ENCODE measurements at regions not wholly inside any gene's neighbourhood (a gene's known extent, or its start where the extent isn't known, plus 50 kb on each side); places are given as distances from the start of the nearest gene placed in this dataset.
"Not testable (repeated sequence)": the region's sequence is repeated elsewhere in the genome, so short reads cannot be mapped to it uniquely, and the experiment has no call there.

DNA sequence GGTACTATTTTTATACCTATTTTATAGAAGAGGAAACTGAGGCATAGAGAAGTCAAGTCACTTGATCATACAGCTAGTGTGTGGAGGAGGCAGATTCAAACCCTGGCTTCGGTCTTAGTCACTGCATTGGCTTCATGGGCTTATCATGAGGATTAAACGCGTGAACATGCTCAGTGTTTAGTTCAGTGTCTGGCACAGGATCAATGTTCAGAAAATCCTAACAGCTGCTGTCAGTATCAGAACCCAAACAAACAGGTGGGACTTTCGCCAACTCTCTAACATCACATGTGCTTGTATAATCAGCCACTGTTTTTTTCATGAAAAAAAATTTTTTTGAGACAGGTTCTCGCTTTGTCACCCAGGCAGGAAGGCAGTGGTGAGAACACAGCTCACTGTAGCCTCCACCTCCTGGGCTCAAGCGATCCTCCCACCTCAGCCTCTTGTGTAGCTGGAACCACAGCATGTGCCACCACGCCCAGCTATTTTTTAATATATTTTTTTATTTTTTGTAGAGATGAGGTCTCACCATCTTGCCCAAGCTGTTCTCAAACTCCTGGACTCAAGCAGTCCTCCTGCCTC is 207.2 kb downstream of the NPIPA7 start:
- H3K36me3 ChIP-seq (ENCODE audit: low read length); H4K20me1 ChIP-seq (ENCODE audit: low read depth, low read length); H3K4me2 ChIP-seq (ENCODE audit: low read depth, low read length, poor library complexity, severe bottlenecking); H3K27me3 ChIP-seq (ENCODE audit: low read length); H3K9me3 ChIP-seq (ENCODE audit: insufficient read depth, low read length); H3K4me3 ChIP-seq (ENCODE audit: insufficient read depth, low read length, poor library complexity, severe bottlenecking); H3K9me2 ChIP-seq (replicated peaks; ENCODE audit: insufficient read depth, low read length); H3K27ac ChIP-seq (ENCODE audit: low read depth, low read length); H2AFZ ChIP-seq (ENCODE audit: low read depth, low read length, severe bottlenecking); H3F3A ChIP-seq (ENCODE audit: insufficient read depth); H3K79me2 ChIP-seq (ENCODE audit: insufficient read depth, low read length); H3K9ac ChIP-seq (ENCODE audit: low read length): not testable (repeated sequence)

DNA sequence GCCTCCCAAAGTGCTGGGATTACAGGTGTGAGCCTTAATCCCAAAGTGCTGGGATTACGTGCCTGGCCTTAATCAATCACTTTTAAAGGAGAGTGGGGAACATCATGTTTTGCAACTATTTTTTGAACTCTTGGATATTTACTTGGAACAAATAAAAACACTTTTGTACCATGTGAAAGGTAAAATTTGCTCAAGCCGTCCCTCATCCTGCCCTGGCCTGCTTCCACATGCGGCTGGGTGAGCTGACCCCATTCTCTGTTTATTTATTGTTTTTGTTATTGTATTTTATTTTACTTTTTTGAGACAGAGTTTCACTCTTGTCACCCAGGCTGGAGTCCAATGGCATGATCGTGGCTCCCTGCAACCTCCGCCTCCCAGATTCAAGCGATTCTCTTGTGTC is 208.0 kb downstream of the NPIPA7 start:
- H3K27me3 ChIP-seq (ENCODE audit: low read length); H3F3A ChIP-seq (ENCODE audit: insufficient read depth); H3K9me2 ChIP-seq (replicated peaks; ENCODE audit: insufficient read depth, low read length); H3K36me3 ChIP-seq (ENCODE audit: low read length); H4K20me1 ChIP-seq (ENCODE audit: low read depth, low read length); H3K4me2 ChIP-seq (ENCODE audit: low read depth, low read length, poor library complexity, severe bottlenecking); H3K4me3 ChIP-seq (ENCODE audit: insufficient read depth, low read length, poor library complexity, severe bottlenecking); H3K9me3 ChIP-seq (ENCODE audit: insufficient read depth, low read length); H3K9ac ChIP-seq (ENCODE audit: low read length); H3K27ac ChIP-seq (ENCODE audit: low read depth, low read length); H3K79me2 ChIP-seq (ENCODE audit: insufficient read depth, low read length); H2AFZ ChIP-seq (ENCODE audit: low read depth, low read length, severe bottlenecking): not testable (repeated sequence)

DNA sequence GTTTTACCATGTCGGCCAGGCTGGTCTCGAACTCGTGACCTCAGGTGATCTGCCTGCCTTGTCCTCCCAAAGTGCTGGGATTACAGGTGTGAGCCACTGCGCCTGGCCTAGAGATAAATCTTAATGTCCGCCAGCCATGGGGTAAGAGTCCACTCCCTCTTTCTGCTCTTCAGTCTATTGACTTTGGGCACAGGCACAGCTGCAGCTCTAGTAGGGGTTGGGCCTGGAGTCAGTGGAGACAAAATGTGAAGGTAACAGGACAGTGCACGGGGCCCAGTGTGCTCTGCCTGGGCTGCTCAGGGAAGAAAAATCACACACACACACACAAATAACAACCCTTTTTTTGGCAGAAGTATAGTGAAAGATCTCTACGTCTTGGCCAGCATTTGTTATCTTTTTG is 209.5 kb downstream of the NPIPA7 start:
- H3K9me2 ChIP-seq (replicated peaks; ENCODE audit: insufficient read depth, low read length); H3K36me3 ChIP-seq (ENCODE audit: low read length); H2AFZ ChIP-seq (ENCODE audit: low read depth, low read length, severe bottlenecking); H3K4me3 ChIP-seq (ENCODE audit: insufficient read depth, low read length, poor library complexity, severe bottlenecking); H3K79me2 ChIP-seq (ENCODE audit: insufficient read depth, low read length); H3K4me2 ChIP-seq (ENCODE audit: low read depth, low read length, poor library complexity, severe bottlenecking); H3K9me3 ChIP-seq (ENCODE audit: insufficient read depth, low read length); H3F3A ChIP-seq (ENCODE audit: insufficient read depth); H3K27me3 ChIP-seq (ENCODE audit: low read length); H3K27ac ChIP-seq (ENCODE audit: low read depth, low read length); H4K20me1 ChIP-seq (ENCODE audit: low read depth, low read length); H3K9ac ChIP-seq (ENCODE audit: low read length): not testable (repeated sequence)

DNA sequence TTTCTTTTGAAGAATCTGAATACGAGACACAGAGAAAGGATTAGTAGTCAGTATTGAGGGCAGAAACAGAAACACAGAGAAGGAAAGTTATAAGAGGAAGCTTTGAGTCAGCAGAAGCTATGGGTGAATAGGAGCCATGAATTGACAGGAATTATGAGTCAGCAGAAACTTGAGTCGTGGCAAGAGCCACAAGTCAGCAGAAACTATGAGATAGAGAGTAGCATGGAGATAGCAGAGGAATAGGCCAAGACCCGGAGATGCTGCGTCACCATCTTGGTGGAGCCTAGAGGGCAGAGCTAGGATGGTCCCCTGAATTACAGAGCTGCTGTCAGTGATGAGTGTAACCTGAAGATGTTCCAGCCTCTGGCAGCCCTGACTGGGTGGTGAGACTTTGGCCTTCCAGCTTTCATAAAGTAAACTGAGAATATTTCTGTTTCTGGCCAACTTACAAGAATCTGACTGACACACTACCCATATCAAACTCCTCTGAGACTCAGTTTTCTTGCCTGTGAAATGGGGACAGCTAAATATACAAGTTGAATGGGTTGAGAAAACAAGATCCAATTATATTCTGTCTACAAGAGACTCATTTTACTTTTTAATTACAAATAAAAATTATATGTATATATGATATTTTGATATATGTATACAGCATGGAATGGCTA is 211.8 kb downstream of the NPIPA7 start:
- H2AFZ ChIP-seq (ENCODE audit: low read depth, low read length, severe bottlenecking); H3K4me3 ChIP-seq (ENCODE audit: insufficient read depth, low read length, poor library complexity, severe bottlenecking); H3K4me2 ChIP-seq (ENCODE audit: low read depth, low read length, poor library complexity, severe bottlenecking); H3K9ac ChIP-seq (ENCODE audit: low read length); H3K9me2 ChIP-seq (replicated peaks; ENCODE audit: insufficient read depth, low read length); H3K36me3 ChIP-seq (ENCODE audit: low read length); H3K27me3 ChIP-seq (ENCODE audit: low read length); H4K20me1 ChIP-seq (ENCODE audit: low read depth, low read length); H3F3A ChIP-seq (ENCODE audit: insufficient read depth); H3K79me2 ChIP-seq (ENCODE audit: insufficient read depth, low read length); H3K9me3 ChIP-seq (ENCODE audit: insufficient read depth, low read length); H3K27ac ChIP-seq (ENCODE audit: low read depth, low read length): not testable (repeated sequence)

DNA sequence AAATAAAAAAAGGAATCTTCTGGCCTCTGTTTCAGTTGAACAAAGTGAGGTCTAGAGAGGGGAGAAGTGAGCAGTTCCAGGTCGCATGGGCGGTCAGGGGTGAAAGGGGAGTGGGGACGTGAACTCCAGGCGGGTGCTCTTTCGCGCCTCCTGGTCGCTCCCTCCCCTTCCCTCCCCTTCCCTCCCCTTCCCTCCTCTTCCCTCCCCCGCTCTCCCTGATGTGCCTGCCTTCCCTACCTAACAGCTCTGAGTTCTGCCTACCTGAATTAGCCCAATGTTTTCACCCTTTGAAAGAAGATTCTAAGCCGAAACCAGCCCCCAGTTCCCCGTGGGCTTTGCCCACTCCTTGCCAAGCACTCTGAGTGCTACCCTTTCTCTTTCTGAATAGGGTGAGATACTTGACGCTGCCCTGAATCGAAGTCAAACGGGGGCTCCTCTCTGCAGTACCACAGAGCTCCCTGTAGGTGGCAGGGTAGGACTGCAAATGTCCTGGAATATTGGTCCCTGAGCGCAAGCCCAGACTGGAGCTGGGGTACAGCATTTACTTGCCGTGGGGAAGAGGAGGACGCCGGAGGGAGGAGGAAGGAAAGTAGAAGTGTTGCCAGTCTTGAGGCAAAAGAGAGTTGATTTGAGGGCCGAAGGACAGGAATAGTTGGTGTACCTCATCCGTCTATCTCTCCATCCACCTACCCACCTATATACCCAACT is 214.4 kb downstream of the NPIPA7 start:
- H2AFZ ChIP-seq (ENCODE audit: low read depth, low read length, severe bottlenecking); H3K4me2 ChIP-seq (ENCODE audit: low read depth, low read length, poor library complexity, severe bottlenecking): not testable (repeated sequence)
- TF ChIP-seq, protein P1, sequence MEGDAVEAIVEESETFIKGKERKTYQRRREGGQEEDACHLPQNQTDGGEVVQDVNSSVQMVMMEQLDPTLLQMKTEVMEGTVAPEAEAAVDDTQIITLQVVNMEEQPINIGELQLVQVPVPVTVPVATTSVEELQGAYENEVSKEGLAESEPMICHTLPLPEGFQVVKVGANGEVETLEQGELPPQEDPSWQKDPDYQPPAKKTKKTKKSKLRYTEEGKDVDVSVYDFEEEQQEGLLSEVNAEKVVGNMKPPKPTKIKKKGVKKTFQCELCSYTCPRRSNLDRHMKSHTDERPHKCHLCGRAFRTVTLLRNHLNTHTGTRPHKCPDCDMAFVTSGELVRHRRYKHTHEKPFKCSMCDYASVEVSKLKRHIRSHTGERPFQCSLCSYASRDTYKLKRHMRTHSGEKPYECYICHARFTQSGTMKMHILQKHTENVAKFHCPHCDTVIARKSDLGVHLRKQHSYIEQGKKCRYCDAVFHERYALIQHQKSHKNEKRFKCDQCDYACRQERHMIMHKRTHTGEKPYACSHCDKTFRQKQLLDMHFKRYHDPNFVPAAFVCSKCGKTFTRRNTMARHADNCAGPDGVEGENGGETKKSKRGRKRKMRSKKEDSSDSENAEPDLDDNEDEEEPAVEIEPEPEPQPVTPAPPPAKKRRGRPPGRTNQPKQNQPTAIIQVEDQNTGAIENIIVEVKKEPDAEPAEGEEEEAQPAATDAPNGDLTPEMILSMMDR (IDR thresholded peaks at IDR 0.05; ENCODE audit: insufficient read depth, low read length, poor library complexity, severe bottlenecking): peak; percentile 35

DNA sequence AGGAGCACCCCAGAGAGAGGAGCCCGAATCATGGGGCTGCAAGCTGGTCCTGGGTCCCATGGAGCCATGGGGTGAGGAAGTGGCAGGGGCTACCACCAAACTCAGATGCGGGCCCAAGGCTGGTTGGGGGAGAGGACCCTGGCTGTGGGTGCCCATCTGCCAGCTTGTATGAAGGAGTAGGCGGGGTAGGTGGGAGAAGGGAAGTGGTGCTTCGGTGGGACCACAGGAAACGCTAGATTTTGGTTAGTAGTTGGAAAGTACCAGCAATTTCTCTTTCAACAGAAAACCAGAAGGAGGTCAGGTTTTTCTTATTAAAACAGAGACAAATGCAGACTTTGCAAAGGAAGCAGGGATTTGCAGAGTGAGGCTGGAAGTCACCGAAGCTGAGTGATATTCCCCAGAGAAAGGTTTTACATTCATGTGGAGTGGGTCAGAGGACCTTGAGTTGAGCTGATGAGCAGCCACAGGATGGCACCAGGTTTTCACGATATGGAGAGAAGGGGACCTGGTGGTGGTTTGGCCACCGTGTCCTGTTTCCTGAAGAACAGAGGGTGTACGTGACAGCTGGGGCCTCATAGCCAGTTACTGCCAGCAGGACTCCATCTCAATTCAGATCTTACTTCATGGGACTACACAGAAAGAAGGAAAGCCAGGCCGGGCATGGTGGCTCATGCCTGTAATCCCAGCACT is 216.2 kb downstream of the NPIPA7 start:
- H3K36me3 ChIP-seq (ENCODE audit: low read length); H3K9me2 ChIP-seq (replicated peaks; ENCODE audit: insufficient read depth, low read length); H3K27ac ChIP-seq (ENCODE audit: low read depth, low read length); H4K20me1 ChIP-seq (ENCODE audit: low read depth, low read length); H3F3A ChIP-seq (ENCODE audit: insufficient read depth); H2AFZ ChIP-seq (ENCODE audit: low read depth, low read length, severe bottlenecking); H3K4me3 ChIP-seq (ENCODE audit: insufficient read depth, low read length, poor library complexity, severe bottlenecking); H3K79me2 ChIP-seq (ENCODE audit: insufficient read depth, low read length); H3K9ac ChIP-seq (ENCODE audit: low read length); H3K9me3 ChIP-seq (ENCODE audit: insufficient read depth, low read length); H3K27me3 ChIP-seq (ENCODE audit: low read length); H3K4me2 ChIP-seq (ENCODE audit: low read depth, low read length, poor library complexity, severe bottlenecking): not testable (repeated sequence)

More for the DNA sequence above, 214.4 kb downstream of the NPIPA7 start:
- not testable (repeated sequence) for H3K36me3 ChIP-seq (ENCODE audit: low read length); H3K79me2 ChIP-seq (ENCODE audit: insufficient read depth, low read length); H3K4me3 ChIP-seq (ENCODE audit: insufficient read depth, low read length, poor library complexity, severe bottlenecking); H3K9me2 ChIP-seq (replicated peaks; ENCODE audit: insufficient read depth, low read length); H3K9ac ChIP-seq (ENCODE audit: low read length); H4K20me1 ChIP-seq (ENCODE audit: low read depth, low read length); H3K9me3 ChIP-seq (ENCODE audit: insufficient read depth, low read length); H3F3A ChIP-seq (ENCODE audit: insufficient read depth); H3K27ac ChIP-seq (ENCODE audit: low read depth, low read length); H3K27me3 ChIP-seq (ENCODE audit: low read length)

DNA sequence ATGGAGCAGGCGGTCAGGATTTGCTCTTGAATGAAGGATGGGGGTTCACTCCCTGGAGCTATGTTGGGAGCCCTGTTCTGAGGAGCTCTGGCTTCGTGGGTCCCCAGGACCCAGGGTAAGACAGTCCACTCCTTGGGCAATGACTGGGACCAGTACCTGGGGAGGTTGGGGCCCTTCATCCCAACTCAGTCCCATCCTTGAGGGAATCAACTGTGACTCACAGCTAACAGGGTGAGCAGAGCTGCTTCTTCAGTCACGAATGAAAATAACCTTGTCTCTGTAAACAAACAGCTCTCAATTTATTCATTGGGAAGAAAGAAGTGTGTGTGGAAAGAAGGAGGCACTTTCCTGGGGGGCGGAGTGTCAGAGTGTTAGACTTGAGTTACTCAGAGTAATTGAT is 222.3 kb downstream of the NPIPA7 start:
- H3K79me2 ChIP-seq (ENCODE audit: insufficient read depth, low read length); H3K27ac ChIP-seq (ENCODE audit: low read depth, low read length); H3K4me3 ChIP-seq (ENCODE audit: insufficient read depth, low read length, poor library complexity, severe bottlenecking); H3K36me3 ChIP-seq (ENCODE audit: low read length); H3K9me3 ChIP-seq (ENCODE audit: insufficient read depth, low read length); H3K4me2 ChIP-seq (ENCODE audit: low read depth, low read length, poor library complexity, severe bottlenecking); H4K20me1 ChIP-seq (ENCODE audit: low read depth, low read length); H3K27me3 ChIP-seq (ENCODE audit: low read length); H3F3A ChIP-seq (ENCODE audit: insufficient read depth); H2AFZ ChIP-seq (ENCODE audit: low read depth, low read length, severe bottlenecking); H3K9me2 ChIP-seq (replicated peaks; ENCODE audit: insufficient read depth, low read length); H3K9ac ChIP-seq (ENCODE audit: low read length): not testable (repeated sequence)

All from SU-DHL-6 (cell line).